Suppressor macrophage treated with lipopolysaccharide for 4 hours (primary cell): ENCODE measurements at regions not wholly inside any gene's neighbourhood (a gene's known extent, or its start where the extent isn't known, plus 50 kb on each side); places are given as distances from the start of the nearest gene placed in this dataset.

ENCODE experiments used
- DNase-seq: peaks from one replicate; pipeline ENCODE4 v3.0.0-alpha.2; 2020

- peak; percentile 89 for DNase-seq
Observed at GRCh38 chr3:31232055-31233025, 300.4 kb upstream of the STT3B start.

GRCh38 chr3:31234145-31234544 is 298.6 kb upstream of the STT3B start:
- DNase-seq = peak; percentile 69

GRCh38 chr3:31235062-31235700 is 297.5 kb upstream of the STT3B start:
- no peak for DNase-seq

GRCh38 chr3:31237887-31238286 is 294.8 kb upstream of the STT3B start:
- no peak for DNase-seq

GRCh38 chr3:31240013-31240412 is 292.7 kb upstream of the STT3B start:
- DNase-seq = no peak

GRCh38 chr3:31240466-31240865 is 292.3 kb upstream of the STT3B start:
- DNase-seq = peak; percentile 51

GRCh38 chr3:31240874-31241273 is 291.9 kb upstream of the STT3B start:
- no peak for DNase-seq

- DNase-seq = no peak
Observed at GRCh38 chr3:31241533-31241932, 291.2 kb upstream of the STT3B start.

- DNase-seq = no peak
Observed at GRCh38 chr3:31242026-31242960, 290.4 kb upstream of the STT3B start.

- no peak for DNase-seq
Observed at GRCh38 chr3:31244929-31245817, 287.6 kb upstream of the STT3B start.

- DNase-seq = no peak
Observed at GRCh38 chr3:31246293-31247062, 286.2 kb upstream of the STT3B start.

- no peak for DNase-seq
Observed at GRCh38 chr3:31247063-31247447, 285.7 kb upstream of the STT3B start.

- no peak for DNase-seq
Observed at GRCh38 chr3:31247850-31248562, 284.7 kb upstream of the STT3B start.

- no peak for DNase-seq
Observed at GRCh38 chr3:31248563-31248992, 284.1 kb upstream of the STT3B start.

- peak; percentile 46 for DNase-seq
Observed at GRCh38 chr3:31249545-31249944, 283.2 kb upstream of the STT3B start.

GRCh38 chr3:31250116-31250777 is 282.5 kb upstream of the STT3B start:
- no peak for DNase-seq

GRCh38 chr3:31251083-31251482 is 281.6 kb upstream of the STT3B start:
- no peak for DNase-seq

GRCh38 chr3:31252216-31253185 is 280.2 kb upstream of the STT3B start:
- DNase-seq = peak; percentile 20

GRCh38 chr3:31253782-31254181 is 278.9 kb upstream of the STT3B start:
- peak; percentile 76 for DNase-seq
